Neural cell (in vitro differentiated cells): ENCODE measurements at regions not wholly inside any gene's neighbourhood (a gene's known extent, or its start where the extent isn't known, plus 50 kb on each side); places are given as distances from the start of the nearest gene placed in this dataset.

Experiments
- EZH2 ChIP-seq: fragments of 200-600, 300-800 bp; shearing (Covaris generic), sonication (generic); IDR thresholded peaks from 2 replicates; pipeline ENCODE4 v1.6.1; 2014; ENCODE audit warnings: antibody characterized with exemption, low read length, borderline replicate concordance, mild to moderate bottlenecking; ENCODE audit not compliant: insufficient read depth, poor library complexity, severe bottlenecking
- MXI1 ChIP-seq: fragments of 450-650 bp; conservative IDR thresholded peaks from 2 replicates; pipeline ENCODE4 v1.6.1; 2014; ENCODE audit warnings: antibody characterized with exemption, mild to moderate bottlenecking; ENCODE audit not compliant: poor library complexity, severe bottlenecking
- POLR2AphosphoS5 ChIP-seq: IDR thresholded peaks from 2 replicates; pipeline ENCODE4 v1.6.1; 2012
- RAD21 ChIP-seq: fragments of 450-650 bp; conservative IDR thresholded peaks from 2 replicates; pipeline ENCODE4 v1.6.1; 2014; ENCODE audit warnings: antibody characterized with exemption, mild to moderate bottlenecking, moderate library complexity
- REST ChIP-seq: IDR thresholded peaks from 2 replicates; pipeline ENCODE4 v1.6.1; 2012; ENCODE audit warnings: borderline replicate concordance
- SMC3 ChIP-seq: fragments of 450-650 bp; conservative IDR thresholded peaks from 2 replicates; pipeline ENCODE4 v1.6.1; 2014; ENCODE audit warnings: antibody characterized with exemption, mild to moderate bottlenecking, moderate library complexity; ENCODE audit not compliant: poor library complexity
- TAF1 ChIP-seq: IDR thresholded peaks from 2 replicates; pipeline ENCODE4 v1.6.1; 2012; ENCODE audit warnings: low read depth
- TF ChIP-seq, protein P1 (sequence below): fragments of 450-650 bp; IDR thresholded peaks from 2 replicates; pipeline ENCODE4 v1.5.1; 2014; ENCODE audit warnings: antibody characterized with exemption, mild to moderate bottlenecking, moderate library complexity; ENCODE audit not compliant: poor library complexity, severe bottlenecking

- TF ChIP-seq, protein P1, sequence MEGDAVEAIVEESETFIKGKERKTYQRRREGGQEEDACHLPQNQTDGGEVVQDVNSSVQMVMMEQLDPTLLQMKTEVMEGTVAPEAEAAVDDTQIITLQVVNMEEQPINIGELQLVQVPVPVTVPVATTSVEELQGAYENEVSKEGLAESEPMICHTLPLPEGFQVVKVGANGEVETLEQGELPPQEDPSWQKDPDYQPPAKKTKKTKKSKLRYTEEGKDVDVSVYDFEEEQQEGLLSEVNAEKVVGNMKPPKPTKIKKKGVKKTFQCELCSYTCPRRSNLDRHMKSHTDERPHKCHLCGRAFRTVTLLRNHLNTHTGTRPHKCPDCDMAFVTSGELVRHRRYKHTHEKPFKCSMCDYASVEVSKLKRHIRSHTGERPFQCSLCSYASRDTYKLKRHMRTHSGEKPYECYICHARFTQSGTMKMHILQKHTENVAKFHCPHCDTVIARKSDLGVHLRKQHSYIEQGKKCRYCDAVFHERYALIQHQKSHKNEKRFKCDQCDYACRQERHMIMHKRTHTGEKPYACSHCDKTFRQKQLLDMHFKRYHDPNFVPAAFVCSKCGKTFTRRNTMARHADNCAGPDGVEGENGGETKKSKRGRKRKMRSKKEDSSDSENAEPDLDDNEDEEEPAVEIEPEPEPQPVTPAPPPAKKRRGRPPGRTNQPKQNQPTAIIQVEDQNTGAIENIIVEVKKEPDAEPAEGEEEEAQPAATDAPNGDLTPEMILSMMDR, result no peak
- no peak for TF ChIP-seq EZH2
- TF ChIP-seq POLR2AphosphoS5, result no peak
- TF ChIP-seq REST, result no peak
- no peak for TF ChIP-seq TAF1
- TF ChIP-seq RAD21, result no peak
- TF ChIP-seq MXI1, result no peak
- no peak for TF ChIP-seq SMC3
These were observed 1144.6 kb upstream of the CDH2 start for GRCh38 chr18:29321561-29321960.
